RCC 7860 (cell line): ENCODE measurements at regions not wholly inside any gene's neighbourhood (a gene's known extent, or its start where the extent isn't known, plus 50 kb on each side); places are given as distances from the start of the nearest gene placed in this dataset.

Experiments used
- DNase-seq: peaks from one replicate; pipeline ENCODE4 v3.0.0-alpha.2; 2015; ENCODE audit warnings: low spot score
- FAIRE-seq: peaks from 2 replicates; lab custom pipeline; 2012; peaks lifted over from hg19 to GRCh38; lab: Jason Lieb, UNC

DNA sequence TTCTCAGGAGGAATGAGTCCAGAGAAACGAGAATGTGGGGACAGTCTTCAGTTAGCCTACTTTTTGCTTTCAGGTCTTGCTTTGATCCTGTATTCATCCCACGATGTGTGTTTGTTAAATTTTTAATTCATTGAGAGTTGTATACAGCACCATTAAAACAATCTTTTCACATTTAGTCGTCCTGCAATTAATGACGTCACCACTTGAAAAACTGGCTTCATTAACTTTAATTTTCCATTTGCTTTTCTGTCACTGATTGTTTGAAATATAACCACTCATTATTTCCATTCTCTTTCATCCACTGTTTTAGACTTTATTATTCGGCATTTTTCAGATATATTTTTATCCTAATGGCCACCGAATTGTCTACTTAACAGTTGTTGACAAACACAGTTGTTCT lies 146.9 kb downstream of the TFEC start:
- DNase-seq, result no peak
- FAIRE-seq, result no peak

GRCh38 chr7:115881476-115881875 lies 149.1 kb downstream of the TFEC start:
- DNase-seq, result no peak
- no peak for FAIRE-seq

- FAIRE-seq (no peak), DNase-seq (no peak)
Observed at GRCh38 chr7:115879171-115879570, 151.4 kb downstream of the TFEC start.

GRCh38 chr7:115869801-115870200 lies 160.8 kb downstream of the TFEC start:
- DNase-seq (no peak), FAIRE-seq (no peak)

DNA sequence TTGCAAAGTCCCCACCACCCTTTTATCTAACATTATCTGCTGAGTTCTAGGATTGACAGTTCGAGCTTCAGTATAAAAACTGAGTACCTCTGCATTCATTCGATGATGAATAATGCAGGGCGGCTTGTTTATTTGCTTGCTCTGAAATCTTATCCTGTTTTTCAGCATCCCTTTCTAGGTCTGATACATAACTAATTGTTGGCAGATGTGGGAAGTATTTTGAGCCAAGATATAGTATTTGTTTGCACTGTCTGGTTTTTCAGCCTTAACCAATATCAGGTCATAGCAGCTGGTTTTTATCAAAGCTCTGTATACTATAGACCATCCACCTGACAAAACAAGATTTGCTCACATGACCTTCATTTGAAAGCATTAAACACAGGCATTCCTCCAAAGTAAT lies 161.4 kb downstream of the TFEC start:
- FAIRE-seq (no peak), DNase-seq (no peak)

DNA sequence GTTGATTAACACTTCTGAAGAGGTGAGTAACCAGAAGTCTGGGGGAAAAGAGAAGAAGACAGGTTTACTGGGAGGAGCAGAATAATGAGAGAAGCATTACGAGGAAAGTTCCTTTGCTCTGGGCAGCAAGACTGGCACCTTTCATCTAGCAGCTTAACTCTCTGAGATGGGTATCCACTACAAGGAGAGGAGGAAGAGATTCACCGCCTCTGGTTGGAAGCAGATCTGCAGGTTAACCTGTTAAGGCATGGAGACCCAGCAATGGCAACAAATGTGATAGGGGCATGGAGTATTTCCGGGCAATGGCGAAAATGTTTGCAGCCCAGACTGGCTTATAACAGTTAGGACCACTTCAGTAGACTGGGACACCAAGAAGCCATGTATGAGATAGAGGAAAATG lies 162.2 kb downstream of the TFEC start:
- FAIRE-seq, result no peak
- DNase-seq, result no peak

- FAIRE-seq (no peak), DNase-seq (no peak)
Observed at GRCh38 chr7:115864082-115864481, 166.5 kb downstream of the TFEC start.

DNA sequence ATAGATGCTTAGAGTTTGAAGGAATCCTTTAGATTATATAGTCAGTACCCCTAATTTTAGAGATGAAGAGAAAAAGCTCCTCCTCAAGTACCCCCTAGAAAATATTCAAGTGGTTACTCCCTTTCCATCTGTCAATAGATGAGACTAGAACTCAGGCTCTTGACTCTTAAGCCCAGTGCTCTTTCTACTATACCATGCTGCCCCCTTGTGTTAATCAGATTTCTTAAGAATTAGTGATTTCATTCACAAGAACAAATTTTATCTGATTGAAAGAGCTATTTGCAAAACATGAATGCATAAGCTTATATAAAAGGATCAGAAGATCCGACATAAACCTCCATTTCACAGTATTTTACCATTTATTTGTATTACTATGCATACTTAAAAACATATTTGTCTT lies 179.3 kb downstream of the TFEC start:
- FAIRE-seq, result peak; percentile 62
- peak; percentile 39 for DNase-seq

DNA sequence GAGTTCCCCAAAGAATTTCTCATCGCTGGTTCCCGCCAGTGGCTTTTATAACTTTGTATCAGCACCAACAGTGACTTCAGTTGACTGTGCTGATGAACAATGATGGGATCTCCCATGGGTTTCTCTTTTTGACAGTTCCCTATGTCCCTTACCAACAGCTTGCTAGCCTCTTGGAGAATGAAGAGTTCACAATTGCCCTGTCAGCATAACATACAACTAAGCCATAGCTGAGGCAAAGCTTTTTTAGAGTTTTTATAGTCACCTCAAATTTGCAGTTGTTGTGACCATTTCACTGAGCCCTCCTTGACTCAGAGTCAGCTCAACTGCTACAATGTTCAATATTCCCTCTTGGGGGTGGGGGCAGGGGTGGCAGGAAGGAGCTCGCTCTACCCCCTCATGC lies 179.8 kb downstream of the TFEC start:
- DNase-seq (no peak), FAIRE-seq (no peak)

- FAIRE-seq (no peak), DNase-seq (no peak)
Observed at GRCh38 chr7:115844857-115845256, 185.7 kb downstream of the TFEC start.

GRCh38 chr7:115840702-115841101 lies 189.9 kb downstream of the TFEC start:
- no peak for FAIRE-seq

GRCh38 chr7:115838829-115839228 lies 191.7 kb downstream of the TFEC start:
- FAIRE-seq, result no peak
- no peak for DNase-seq

More at GRCh38 chr7:115840702-115841101, 189.9 kb downstream of the TFEC start:
- no peak for DNase-seq

DNA sequence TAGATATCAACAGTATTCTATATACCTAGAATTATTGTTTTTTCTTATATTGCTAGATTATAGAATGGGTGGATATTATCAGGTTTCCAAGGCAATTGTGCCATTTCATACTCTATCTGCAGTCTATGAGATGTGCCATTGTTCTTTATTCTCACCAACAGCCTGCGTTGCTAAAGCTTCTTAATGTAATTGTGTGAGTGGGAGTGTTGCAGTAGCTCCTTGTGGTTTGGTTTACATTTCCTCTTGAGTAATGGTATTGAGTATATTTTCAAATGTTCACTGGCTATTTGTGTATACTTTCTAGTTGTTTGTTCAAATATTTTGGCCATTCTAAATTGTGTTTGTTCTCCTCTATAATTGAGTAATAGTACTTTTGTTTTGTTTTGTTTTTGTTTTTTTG lies 199.2 kb downstream of the TFEC start:
- FAIRE-seq, result no peak

GRCh38 chr7:115827305-115828045 lies 203.1 kb downstream of the TFEC start:
- FAIRE-seq, result no peak
- no peak for DNase-seq

More for the DNA sequence above, 199.2 kb downstream of the TFEC start:
- no peak for DNase-seq

GRCh38 chr7:115825456-115826115 lies 205.0 kb downstream of the TFEC start:
- no peak for FAIRE-seq
- no peak for DNase-seq

DNA sequence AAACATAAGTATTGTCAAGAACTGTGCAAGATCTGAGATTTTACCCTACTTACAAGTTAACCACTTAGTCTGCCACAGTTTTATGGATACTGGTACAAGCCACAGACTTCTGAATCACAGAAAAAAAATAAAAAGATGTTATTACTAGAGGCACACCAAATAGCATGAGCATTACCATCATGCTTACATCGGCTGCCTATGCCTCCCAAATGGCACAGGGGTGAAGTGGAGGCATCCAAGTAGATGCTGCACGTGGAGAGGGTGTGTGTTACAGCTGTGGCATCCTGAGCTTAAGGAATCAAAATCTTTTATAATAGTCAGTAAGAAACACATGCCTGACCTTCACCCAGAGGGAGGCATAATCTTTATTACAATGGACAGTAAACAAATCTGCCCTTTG lies 207.8 kb downstream of the TFEC start:
- FAIRE-seq (no peak), DNase-seq (no peak)

DNA sequence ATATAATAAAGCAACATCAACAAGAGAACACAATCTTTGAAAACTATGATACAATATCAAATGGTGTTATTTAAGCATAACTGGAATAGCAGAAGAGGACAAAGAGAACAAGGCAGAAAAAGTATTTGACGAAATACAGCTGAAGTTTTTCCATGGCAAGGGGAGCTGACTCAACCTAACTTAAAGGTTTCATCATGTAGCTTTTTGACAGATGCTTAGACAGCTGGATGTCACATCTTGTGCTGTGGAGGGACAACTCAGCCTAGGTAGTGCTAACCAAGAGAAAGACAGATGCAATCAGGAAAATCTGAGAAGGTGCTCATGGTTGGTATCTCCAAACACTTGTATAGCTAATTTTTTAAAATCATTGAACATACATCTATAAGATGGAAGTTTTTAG lies 208.2 kb downstream of the TFEC start:
- FAIRE-seq (no peak), DNase-seq (no peak)

- no peak for FAIRE-seq
Observed at GRCh38 chr7:115816318-115816974, 214.1 kb downstream of the TFEC start.

DNA sequence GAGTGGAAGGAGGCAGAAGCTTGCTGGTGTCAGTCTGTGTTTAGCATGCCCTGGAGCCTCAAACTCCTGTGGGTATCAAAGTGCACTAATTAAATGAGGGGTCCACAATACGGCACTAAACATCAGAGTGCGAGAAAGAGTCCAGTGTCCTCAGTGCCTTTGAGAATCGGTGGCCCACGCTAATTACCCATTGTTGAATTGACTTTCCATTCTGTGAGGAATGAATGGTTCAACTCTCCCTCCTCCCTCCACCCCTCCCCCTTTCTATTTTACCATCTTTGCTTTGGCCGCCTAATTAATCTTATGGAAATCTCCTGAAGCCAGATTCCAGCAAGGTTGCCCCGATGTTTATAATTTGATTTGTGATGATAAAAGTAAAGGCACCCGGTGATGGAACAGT lies 217.8 kb downstream of the TFEC start:
- DNase-seq (no peak), FAIRE-seq (no peak)

More at GRCh38 chr7:115816318-115816974, 214.1 kb downstream of the TFEC start:
- no peak for DNase-seq

- no peak for DNase-seq
- FAIRE-seq, result no peak
Observed at GRCh38 chr7:115805458-115805857, 225.1 kb downstream of the TFEC start.

DNA sequence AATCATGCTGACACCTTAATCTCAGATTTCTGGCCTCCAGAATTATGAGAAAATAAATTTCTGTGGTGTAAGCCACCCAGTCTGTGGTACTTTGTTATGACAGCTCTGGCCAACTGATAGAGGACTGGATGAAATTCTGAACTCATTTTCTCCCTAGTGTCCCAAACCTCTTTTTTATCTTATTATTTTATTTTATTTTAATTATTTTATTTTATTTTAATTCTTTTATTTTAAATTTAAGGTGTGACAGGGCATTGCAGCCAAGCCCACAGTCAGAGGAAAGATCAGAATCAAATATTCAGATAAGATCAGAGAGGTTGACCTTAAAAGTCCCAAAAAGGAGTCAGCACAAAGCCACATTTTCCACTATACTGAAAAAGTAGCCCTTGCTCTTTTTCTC lies 228.1 kb downstream of the TFEC start:
- no peak for DNase-seq
- FAIRE-seq, result no peak

DNA sequence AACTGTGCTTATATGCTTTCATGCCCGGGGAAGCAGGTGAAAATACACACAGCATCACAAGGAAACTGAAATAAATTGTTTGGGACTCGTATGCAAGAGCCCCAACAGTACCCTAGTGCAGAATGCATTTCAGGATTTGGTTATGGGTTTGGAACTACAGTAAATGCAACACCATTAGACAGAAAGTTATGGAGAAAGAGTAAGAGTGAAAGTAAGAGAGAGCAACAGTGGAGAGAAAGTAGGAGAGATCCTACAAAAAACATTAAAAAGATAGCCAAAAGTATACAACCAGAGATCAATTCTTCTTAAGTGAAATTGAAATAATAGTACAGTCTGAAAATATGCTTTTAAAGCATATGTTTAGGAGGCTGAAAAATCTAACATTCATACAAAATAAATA lies 231.1 kb downstream of the TFEC start:
- FAIRE-seq (no peak), DNase-seq (no peak)
